GM21576 (cell line): ENCODE measurements at regions not wholly inside any gene's neighbourhood (a gene's known extent, or its start where the extent isn't known, plus 50 kb on each side); places are given as distances from the start of the nearest gene placed in this dataset.

Source experiments
- ATAC-seq: cut with Tn5 transposase; IDR thresholded peaks from one replicate; pipeline ENCODE4 v1.9.1; 2021; ENCODE audit warnings: mild to moderate bottlenecking, moderate library complexity; ENCODE audit not compliant: unreplicated experiment

GRCh38 chr22:47929073-47929472, 1166.6 kb downstream of the TBC1D22A start:
- ATAC-seq = no peak

- ATAC-seq = no peak
These were observed 1166.2 kb downstream of the TBC1D22A start for GRCh38 chr22:47928631-47929030.

- ATAC-seq = no peak
These were observed 1165.3 kb downstream of the TBC1D22A start for GRCh38 chr22:47927648-47928210.

- ATAC-seq = no peak
These were observed 1160.6 kb downstream of the TBC1D22A start for GRCh38 chr22:47923011-47923427.

GRCh38 chr22:47921906-47922305, 1159.5 kb downstream of the TBC1D22A start:
- no peak for ATAC-seq

GRCh38 chr22:47920380-47920959, 1158.0 kb downstream of the TBC1D22A start:
- ATAC-seq = no peak

GRCh38 chr22:47919893-47920292, 1157.4 kb downstream of the TBC1D22A start:
- ATAC-seq = no peak

GRCh38 chr22:47919001-47919441, 1156.6 kb downstream of the TBC1D22A start:
- no peak for ATAC-seq

- no peak for ATAC-seq
These were observed 1155.9 kb downstream of the TBC1D22A start for GRCh38 chr22:47918276-47918921.

- no peak for ATAC-seq
These were observed 1152.1 kb downstream of the TBC1D22A start for GRCh38 chr22:47914481-47915097.

- ATAC-seq = no peak
These were observed 1140.3 kb downstream of the TBC1D22A start for GRCh38 chr22:47902646-47903180.

- no peak for ATAC-seq
These were observed 1139.5 kb downstream of the TBC1D22A start for GRCh38 chr22:47901911-47902310.

GRCh38 chr22:47899894-47900293, 1137.4 kb downstream of the TBC1D22A start:
- ATAC-seq = no peak

- no peak for ATAC-seq
These were observed 1136.5 kb downstream of the TBC1D22A start for GRCh38 chr22:47898946-47899345.

GRCh38 chr22:47891609-47892008, 1129.2 kb downstream of the TBC1D22A start:
- ATAC-seq = no peak

GRCh38 chr22:47888817-47889216, 1126.4 kb downstream of the TBC1D22A start:
- ATAC-seq = no peak

- no peak for ATAC-seq
These were observed 1122.3 kb downstream of the TBC1D22A start for GRCh38 chr22:47884775-47885174.

GRCh38 chr22:47884200-47884599, 1121.8 kb downstream of the TBC1D22A start:
- ATAC-seq = no peak

GRCh38 chr22:47883757-47884156, 1121.3 kb downstream of the TBC1D22A start:
- no peak for ATAC-seq

GRCh38 chr22:47879346-47879745, 1116.9 kb downstream of the TBC1D22A start:
- no peak for ATAC-seq

GRCh38 chr22:47878460-47878859, 1116.0 kb downstream of the TBC1D22A start:
- no peak for ATAC-seq
